ENCODE measurements at regions not wholly inside any gene's neighbourhood (a gene's known extent, or its start where the extent isn't known, plus 50 kb on each side); places are given as distances from the start of the nearest gene placed in this dataset.
"Not testable (repeated sequence)": the region's sequence is repeated elsewhere in the genome, so short reads cannot be mapped to it uniquely, and the experiment has no call there.

GRCh38 chr7:63572956-63573355 is 425.7 kb upstream of the ZNF722 start:
- TF ChIP-seq, protein P1, sequence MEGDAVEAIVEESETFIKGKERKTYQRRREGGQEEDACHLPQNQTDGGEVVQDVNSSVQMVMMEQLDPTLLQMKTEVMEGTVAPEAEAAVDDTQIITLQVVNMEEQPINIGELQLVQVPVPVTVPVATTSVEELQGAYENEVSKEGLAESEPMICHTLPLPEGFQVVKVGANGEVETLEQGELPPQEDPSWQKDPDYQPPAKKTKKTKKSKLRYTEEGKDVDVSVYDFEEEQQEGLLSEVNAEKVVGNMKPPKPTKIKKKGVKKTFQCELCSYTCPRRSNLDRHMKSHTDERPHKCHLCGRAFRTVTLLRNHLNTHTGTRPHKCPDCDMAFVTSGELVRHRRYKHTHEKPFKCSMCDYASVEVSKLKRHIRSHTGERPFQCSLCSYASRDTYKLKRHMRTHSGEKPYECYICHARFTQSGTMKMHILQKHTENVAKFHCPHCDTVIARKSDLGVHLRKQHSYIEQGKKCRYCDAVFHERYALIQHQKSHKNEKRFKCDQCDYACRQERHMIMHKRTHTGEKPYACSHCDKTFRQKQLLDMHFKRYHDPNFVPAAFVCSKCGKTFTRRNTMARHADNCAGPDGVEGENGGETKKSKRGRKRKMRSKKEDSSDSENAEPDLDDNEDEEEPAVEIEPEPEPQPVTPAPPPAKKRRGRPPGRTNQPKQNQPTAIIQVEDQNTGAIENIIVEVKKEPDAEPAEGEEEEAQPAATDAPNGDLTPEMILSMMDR (IDR thresholded peaks at IDR 0.05 in 8 of 11, conservative IDR thresholded peaks at IDR 0.05 in 3 of 11), result not testable (repeated sequence)
- TF ChIP-seq POLR2AphosphoS5 (IDR thresholded peaks at IDR 0.05), result not testable (repeated sequence)
